Activated CD8-positive, alpha-beta memory T cell treated with anti-CD3 and anti-CD28 coated beads, Interleukin-2, amount 50 U/mL, for 48 hours (primary cell): ENCODE measurements at regions not wholly inside any gene's neighbourhood (a gene's known extent, or its start where the extent isn't known, plus 50 kb on each side); places are given as distances from the start of the nearest gene placed in this dataset.
"Not testable (repeated sequence)": the region's sequence is repeated elsewhere in the genome, so short reads cannot be mapped to it uniquely, and the experiment has no call there.

ENCODE experiments used
- DNase-seq: peaks from one replicate; pipeline ENCODE4 v3.0.0-alpha.2; 2020

GRCh38 chr13:26484196-26484595 lies 73.3 kb upstream of the WASF3 start:
- no peak for DNase-seq

DNA sequence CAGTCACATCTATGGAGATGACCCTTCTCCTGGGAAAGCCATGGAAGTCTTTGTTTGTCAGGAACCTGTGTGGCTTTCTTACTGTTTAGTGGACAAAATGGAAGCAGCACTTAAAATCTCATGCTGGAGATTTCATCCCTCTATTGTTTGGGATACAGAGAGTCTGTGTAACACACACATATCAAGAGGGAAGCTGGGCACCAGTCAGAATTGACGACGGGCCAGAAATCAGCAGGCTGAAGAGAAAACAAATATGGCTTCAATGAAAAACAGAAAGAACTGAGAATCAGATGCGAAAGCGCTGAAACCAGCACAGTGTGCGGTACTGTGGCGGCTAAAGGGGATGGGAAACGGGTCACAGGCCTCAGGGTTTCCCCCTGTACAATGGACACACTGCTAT lies 72.2 kb upstream of the WASF3 start:
- no peak for DNase-seq

DNA sequence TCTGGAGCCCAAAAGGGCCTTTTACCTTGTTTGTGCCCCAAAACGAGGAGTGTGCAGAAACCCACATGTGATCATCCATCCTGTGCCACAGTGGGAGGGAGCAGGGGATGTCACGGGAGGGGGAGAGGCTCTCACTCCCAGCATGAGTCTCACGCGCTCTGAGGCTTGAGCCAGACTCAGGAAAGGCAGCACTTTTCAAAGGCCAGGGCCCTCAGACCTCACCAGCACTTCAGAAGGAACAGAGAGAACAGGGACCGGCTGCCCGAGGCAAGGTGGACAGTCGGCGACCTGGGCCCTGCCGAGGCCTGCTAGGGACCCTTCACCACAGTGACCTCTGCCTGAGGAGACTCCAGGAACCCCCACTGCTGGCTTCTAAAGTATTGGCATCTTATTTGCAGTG lies 71.7 kb upstream of the WASF3 start:
- DNase-seq: no peak

DNA sequence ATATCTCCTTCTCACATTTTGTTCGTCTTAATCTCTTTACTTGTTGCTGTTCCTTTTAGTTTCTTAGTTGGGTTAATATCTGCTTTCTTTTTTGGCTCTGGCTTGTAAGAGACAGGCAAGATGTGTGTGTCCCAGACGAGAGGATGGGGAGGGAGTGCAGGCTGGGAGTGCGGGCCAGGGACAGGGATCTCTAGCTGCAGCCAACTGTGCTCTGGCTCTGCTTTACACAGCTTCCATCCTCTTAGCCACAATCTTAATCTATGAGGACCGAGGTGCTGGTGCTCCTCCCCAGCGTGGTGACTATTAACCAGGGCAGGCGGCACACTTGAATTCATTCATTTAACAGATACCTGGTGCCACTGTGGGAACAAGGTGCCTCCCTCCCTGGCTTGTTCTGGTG lies 70.9 kb upstream of the WASF3 start:
- DNase-seq: no peak

DNA sequence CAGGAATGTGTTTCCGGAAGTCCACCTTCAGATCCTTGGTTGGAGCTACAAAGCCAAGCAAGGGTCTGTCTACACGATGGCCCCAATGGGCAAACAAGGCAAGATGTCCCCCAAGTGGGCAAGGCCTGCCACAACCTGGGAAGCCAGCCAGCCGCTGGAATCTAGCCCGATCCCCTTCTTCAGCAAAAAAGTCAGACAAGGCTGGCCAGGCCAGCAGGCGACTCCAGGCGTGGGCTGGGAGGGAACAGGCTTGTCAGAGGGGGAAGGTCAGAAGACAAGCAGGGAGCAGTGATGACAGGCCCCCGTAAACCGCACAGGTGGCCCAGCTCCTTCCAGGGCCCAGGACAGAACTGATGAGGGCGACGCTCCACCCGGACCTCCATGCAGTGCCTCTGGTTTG lies 69.7 kb upstream of the WASF3 start:
- DNase-seq: no peak

GRCh38 chr13:26488236-26489003 lies 69.1 kb upstream of the WASF3 start:
- no peak for DNase-seq

- not testable (repeated sequence) for DNase-seq
These were observed 65.2 kb upstream of the WASF3 start for GRCh38 chr13:26492301-26492700.

GRCh38 chr13:26494571-26495195 lies 62.8 kb upstream of the WASF3 start:
- no peak for DNase-seq

GRCh38 chr13:26495750-26496149 lies 61.7 kb upstream of the WASF3 start:
- no peak for DNase-seq

GRCh38 chr13:26497968-26498511 lies 59.4 kb upstream of the WASF3 start:
- DNase-seq: no peak

DNA sequence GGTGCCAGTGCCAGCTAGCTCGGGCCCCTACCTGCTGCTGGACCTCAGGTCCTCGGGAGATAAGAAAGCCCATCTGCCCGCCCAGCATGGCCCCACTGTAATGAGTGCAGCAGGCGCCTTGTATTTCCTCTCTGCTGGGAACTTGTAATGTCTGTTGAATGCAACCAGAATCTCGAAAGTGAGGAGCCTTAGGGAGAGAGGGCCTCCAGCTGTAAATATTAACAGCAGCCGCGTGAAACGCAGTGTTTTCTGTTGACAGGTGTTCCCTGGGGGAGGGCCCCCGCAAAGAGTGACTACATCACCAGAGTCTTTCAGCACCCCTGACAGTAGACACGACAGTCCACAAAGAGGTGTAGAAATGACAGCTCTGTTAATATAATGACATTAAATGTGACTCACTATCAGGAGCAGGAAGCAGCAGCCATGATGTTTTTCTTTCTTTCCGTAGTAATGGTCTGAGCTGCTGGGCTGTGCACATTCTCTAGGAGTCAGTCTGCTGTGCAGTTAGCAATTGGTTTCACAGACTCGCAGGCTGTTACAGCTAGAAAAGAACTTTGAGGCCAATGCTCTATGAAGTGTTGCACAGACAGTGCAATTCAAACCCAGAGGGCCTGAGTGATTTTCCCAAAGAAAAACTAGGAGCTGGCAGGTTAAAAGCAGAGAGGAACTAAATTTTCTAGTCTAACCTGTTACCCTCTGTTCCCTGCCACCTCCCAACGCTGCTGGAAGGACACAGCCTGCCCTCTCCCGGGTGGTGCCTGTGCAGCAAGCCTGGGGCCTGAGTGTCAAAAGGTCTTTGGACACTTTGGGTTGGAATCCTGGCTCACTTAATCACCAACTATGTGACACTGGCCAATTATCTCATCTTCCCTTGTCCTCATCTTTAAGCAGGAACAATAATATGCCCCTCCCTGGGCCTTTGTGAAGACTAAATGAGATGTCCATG lies 58.6 kb upstream of the WASF3 start:
- DNase-seq: no peak

DNA sequence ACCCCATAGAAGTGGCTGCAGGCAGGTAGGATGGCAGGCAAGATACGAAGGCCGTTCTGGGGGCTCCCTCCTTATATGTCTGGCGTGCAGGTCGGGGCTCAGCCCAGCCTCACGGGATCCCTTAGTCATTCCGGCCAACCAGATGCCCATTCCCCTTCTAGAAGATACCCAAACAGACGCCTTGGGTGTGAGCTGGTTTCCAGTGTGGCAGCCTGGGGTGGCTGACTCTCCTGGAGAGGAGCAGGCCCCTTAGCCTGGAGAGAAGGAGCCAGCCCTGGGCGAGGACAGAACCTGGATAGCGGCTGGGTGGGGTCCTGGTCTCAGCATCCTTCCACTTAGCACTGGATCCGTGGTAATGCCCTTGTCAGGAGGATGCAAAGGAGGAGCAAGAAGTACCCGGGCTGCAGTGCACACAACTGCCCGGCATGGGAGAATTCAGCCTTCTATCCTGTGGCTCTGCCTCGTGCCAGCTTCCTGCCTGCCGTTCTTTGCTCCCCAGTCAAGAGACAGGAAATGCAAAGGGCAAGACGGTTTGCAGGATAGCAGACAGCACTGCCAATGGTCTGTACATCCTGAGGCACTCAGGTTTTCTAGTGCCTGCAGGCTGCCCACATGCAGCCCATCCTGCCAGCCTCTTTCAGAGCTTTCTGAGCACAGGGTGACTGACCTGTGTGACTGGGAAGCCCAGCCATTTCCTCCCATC lies 56.7 kb upstream of the WASF3 start:
- DNase-seq: no peak

- DNase-seq: no peak
These were observed 55.8 kb upstream of the WASF3 start for GRCh38 chr13:26501641-26502040.

DNA sequence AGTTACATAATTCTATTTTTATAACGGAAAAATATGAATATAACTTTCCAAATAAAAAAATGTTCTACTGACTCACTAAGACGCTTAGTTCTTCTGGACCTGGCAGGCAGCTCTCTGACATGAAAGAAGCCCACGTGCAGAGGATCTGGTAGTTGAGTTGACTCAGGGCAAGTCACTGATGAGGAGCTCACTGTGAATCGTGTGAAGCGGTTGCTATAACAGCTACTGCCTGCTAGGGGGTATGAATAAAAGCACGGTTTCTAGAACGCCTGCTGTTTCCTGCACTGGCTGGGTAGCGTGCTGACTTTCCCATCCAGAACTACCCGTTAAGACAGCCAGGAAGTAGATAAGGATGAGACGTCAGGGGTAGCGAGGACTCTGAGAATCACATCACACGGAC lies 54.7 kb upstream of the WASF3 start:
- no peak for DNase-seq

DNA sequence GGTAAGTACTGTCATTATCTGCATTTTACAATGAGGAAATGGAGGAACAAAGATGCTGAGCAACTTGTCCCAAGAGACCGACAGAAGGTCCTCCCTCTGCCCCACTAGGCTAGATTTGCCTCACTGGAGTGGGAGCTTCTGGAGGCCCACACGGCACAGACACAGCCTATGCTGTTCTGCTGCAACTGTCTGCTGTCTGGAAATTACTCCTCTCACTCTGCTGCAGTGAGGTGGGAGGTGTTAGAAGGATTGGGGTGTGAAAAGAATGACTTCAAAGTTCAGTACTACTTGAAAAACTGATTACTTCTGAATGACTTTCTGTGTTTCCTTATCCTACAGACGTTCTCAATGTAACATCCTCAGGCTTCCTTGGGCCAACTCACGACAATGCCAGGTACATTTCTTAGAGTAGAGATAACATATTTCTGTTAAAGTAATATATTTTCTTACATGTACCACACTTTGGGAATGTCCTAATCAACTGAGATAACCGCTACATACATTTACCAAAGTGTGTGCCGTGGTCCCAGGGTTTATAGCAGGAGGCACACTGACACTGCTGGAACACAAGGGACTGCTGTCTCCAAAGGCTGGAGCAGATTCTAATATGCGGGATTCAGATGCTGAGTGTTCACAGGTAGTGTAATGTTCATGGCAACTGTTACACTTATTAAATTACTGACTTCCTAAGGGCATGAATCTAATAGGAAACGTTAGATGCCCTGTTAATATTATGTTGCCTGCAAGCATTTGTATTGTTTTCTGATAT lies 53.5 kb upstream of the WASF3 start:
- DNase-seq: no peak
